Endothelial cell (in vitro differentiated cells): ENCODE measurements at regions not wholly inside any gene's neighbourhood (a gene's known extent, or its start where the extent isn't known, plus 50 kb on each side); places are given as distances from the start of the nearest gene placed in this dataset.
"Not testable (repeated sequence)": the region's sequence is repeated elsewhere in the genome, so short reads cannot be mapped to it uniquely, and the experiment has no call there.

ENCODE experiments used
- DNase-seq: peaks from one replicate; pipeline ENCODE4 v3.0.0; 2021; ENCODE audit warnings: low spot score
- H3K27ac Mint-ChIP-seq: one replicate; pipeline ENCODE4 v1.8.0; 2021; ENCODE audit warnings: mixed read lengths, inconsistent platforms; ENCODE audit not compliant: unreplicated experiment
- H3K27me3 Mint-ChIP-seq: one replicate; pipeline ENCODE4 v1.8.0; 2021; ENCODE audit warnings: mild to moderate bottlenecking, moderate library complexity, mixed read lengths, inconsistent platforms; ENCODE audit not compliant: unreplicated experiment
- H3K36me3 Mint-ChIP-seq: one replicate; pipeline ENCODE4 v1.8.0; 2021; ENCODE audit warnings: mild to moderate bottlenecking, low read depth, mixed read lengths, inconsistent platforms; ENCODE audit not compliant: unreplicated experiment
- H3K4me1 Mint-ChIP-seq: one replicate; pipeline ENCODE4 v1.8.0; 2021; ENCODE audit warnings: mild to moderate bottlenecking, mixed read lengths, inconsistent platforms; ENCODE audit not compliant: unreplicated experiment
- H3K4me3 Mint-ChIP-seq: one replicate; pipeline ENCODE4 v1.8.0; 2021; ENCODE audit warnings: mild to moderate bottlenecking, mixed read lengths, inconsistent platforms; ENCODE audit not compliant: unreplicated experiment
- H3K9me3 Mint-ChIP-seq: one replicate; pipeline ENCODE4 v1.8.0; 2021; ENCODE audit warnings: mixed read lengths, inconsistent platforms; ENCODE audit not compliant: unreplicated experiment
- CTCF ChIP-seq: fragments of 200-600 bp; sonication (generic); IDR thresholded peaks from one replicate; pipeline ENCODE4 v1.5.0; 2021; ENCODE audit warnings: antibody characterized with exemption; ENCODE audit not compliant: unreplicated experiment

DNA sequence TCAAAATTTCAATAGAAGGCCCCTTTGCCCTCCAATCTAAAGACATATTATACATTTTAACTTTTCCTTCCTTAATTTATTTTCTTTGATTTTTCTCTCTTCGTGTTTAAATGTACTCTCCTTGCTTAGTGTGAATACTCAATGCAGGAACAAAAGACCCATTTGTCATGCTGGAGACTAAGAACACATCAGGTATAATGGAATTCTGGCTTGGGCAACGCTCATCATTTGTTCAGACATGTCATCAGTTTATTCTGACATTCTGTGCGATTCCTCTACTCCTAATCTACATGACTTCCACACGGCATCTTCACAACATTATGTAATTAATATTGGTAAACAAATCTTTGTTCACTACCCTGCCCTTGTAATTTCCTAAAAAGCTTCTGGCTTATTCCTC, 136.6 kb upstream of the LRRN1 start:
- Mint-ChIP-seq H3K9me3 (peaks cover 24% of the 10 kb centered on the region), H3K27me3 (peaks cover 3% of the 10 kb centered on the region), H3K4me3 (no peak overlapping the region), H3K36me3 (no peaks in the 10 kb centered on the region), H3K4me1 (no peaks in the 10 kb centered on the region), H3K27ac (no peak overlapping the region)
- TF ChIP-seq CTCF: no peak
- no peak for DNase-seq

GRCh38 chr3:3654916-3655315, 144.3 kb upstream of the LRRN1 start:
- Mint-ChIP-seq H3K27me3 (peaks cover 1% of the 10 kb centered on the region), H3K27ac (no peak overlapping the region), H3K4me1 (no peaks in the 10 kb centered on the region), H3K9me3 (peaks cover 37% of the 10 kb centered on the region), H3K36me3 (peaks cover 4% of the 10 kb centered on the region), H3K4me3 (no peak overlapping the region)
- TF ChIP-seq CTCF: no peak
- no peak for DNase-seq

DNA sequence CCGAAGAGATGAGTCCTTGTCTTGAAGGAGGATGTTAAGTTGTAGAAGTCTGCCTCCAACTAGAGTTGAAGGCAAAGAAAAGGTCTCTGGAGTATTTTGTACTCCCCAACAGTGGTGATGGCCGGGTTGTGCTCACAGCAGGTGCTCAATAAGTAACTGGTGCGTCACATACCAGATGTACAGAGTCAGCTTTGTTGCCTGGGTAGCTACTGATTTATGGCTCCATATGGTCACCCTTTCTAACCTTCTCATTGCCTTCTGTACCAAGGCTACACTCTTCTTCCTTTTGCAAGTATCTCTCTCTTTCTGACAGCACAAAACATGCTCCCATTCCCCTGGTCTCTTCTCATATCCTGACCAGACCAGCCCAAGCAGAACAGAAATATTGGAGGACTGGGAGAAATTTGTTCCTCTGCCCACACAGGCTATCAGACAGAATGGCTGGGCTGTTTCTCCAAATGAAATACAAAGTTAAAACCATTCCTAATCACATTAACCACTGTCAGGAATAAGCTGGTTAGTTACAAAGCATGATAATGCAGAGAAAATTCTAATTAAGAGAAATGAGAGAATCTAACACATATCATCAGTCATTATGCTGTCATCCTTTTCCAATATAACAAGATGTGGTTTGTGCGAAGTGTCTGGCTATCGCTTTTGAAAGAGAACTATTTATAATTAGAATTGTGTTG, 150.1 kb upstream of the LRRN1 start:
- Mint-ChIP-seq H3K27ac (no peak overlapping the region), H3K36me3 (peaks cover 4% of the 10 kb centered on the region)
- TF ChIP-seq CTCF: no peak

DNA sequence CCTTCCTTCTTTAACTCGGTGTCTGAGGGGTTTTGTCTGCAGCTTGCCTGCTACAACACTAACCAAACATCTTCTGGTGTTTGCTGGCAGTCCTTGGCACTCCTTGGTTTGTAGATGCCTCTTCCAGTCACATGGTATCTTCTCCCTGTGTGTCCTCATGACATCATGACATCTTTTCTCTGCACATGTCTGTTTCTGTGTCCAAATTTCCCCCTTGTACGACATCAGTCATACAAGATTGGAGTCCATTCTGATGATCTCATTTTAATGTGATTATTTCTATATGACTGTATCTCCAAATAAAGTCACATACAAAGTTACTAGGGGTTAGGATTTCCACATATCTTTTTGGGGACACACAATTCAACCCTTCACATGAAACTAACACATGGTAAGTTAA, 152.3 kb upstream of the LRRN1 start:
- Mint-ChIP-seq H3K27ac (no peak overlapping the region), H3K9me3 (peaks cover 38% of the 10 kb centered on the region), H3K27me3 (no peaks in the 10 kb centered on the region), H3K36me3 (peaks cover 4% of the 10 kb centered on the region), H3K4me3 (no peak overlapping the region), H3K4me1 (no peaks in the 10 kb centered on the region)
- DNase-seq: no peak
- TF ChIP-seq CTCF: no peak

More for the DNA sequence above, 150.1 kb upstream of the LRRN1 start:
- H3K4me3 Mint-ChIP-seq: no peak overlapping the region
- H3K27me3 Mint-ChIP-seq: no peaks in the 10 kb centered on the region
- H3K4me1 Mint-ChIP-seq: no peaks in the 10 kb centered on the region
- DNase-seq: no peak
- peaks cover 37% of the 10 kb centered on the region for H3K9me3 Mint-ChIP-seq

- H3K4me1 Mint-ChIP-seq, H3K4me3 Mint-ChIP-seq, H3K36me3 Mint-ChIP-seq, H3K27me3 Mint-ChIP-seq, DNase-seq, H3K27ac Mint-ChIP-seq: not testable (repeated sequence)
- peaks cover 32% of the 10 kb centered on the region for H3K9me3 Mint-ChIP-seq
Observed at GRCh38 chr3:3646103-3646844, 153.0 kb upstream of the LRRN1 start.
